Keratinocyte (primary cell): ENCODE measurements at regions not wholly inside any gene's neighbourhood (a gene's known extent, or its start where the extent isn't known, plus 50 kb on each side); places are given as distances from the start of the nearest gene placed in this dataset.

Source experiments
- DNase-seq: peaks from one replicate; pipeline ENCODE4 v3.0.0-alpha.2; 2011; ENCODE audit warnings: low read depth, missing footprints, low spot score
- FAIRE-seq: peaks from 2 replicates; lab custom pipeline; 2011; peaks lifted over from hg19 to GRCh38; lab: Jason Lieb, UNC
- H2AFZ ChIP-seq: 2 replicates; pipeline ENCODE4 v1.6.0; 2012; ENCODE audit warnings: low read length, control low read depth, inconsistent platforms; ENCODE audit not compliant: control insufficient read depth
- H3K27ac ChIP-seq: 2 replicates; pipeline ENCODE4 v1.5.1; 2011; ENCODE audit warnings: low read length; ENCODE audit not compliant: control insufficient read depth, insufficient read depth
- H3K27me3 ChIP-seq: 3 replicates; pipeline ENCODE4 v1.6.0; 2011; ENCODE audit warnings: low read length; ENCODE audit not compliant: control insufficient read depth, insufficient read depth; ENCODE audit errors: extremely low read depth
- H3K36me3 ChIP-seq, 2 experiments: 2 replicates in 1 of 2; 3 replicates in 1 of 2; pipeline ENCODE4 v1.5.1; 2011; ENCODE audit warnings: low read length in 2 of 2, mild to moderate bottlenecking in 1 of 2; ENCODE audit not compliant: control insufficient read depth in 2 of 2, insufficient read depth in 2 of 2; ENCODE audit errors: extremely low read depth in 1 of 2
- H3K4me1 ChIP-seq: 3 replicates; pipeline ENCODE4 v1.5.1; 2011; ENCODE audit warnings: low read length; ENCODE audit not compliant: control insufficient read depth, insufficient read depth; ENCODE audit errors: extremely low read depth
- H3K4me2 ChIP-seq: 3 replicates; pipeline ENCODE4 v1.6.0; 2011; ENCODE audit warnings: low read depth, low read length; ENCODE audit not compliant: control insufficient read depth, insufficient read depth; ENCODE audit errors: extremely low read depth
- H3K4me3 ChIP-seq, 3 experiments: fragments of 200-600 bp in 1 of 3; sonication (generic) in 1 of 3; 2 replicates in 2 of 3; 3 replicates in 1 of 3; pipeline ENCODE4 v1.5.1; 2011 to 2016; ENCODE audit warnings: low read length in 3 of 3, mild to moderate bottlenecking in 3 of 3, control low read depth in 2 of 3, inconsistent platforms in 1 of 3, low read depth in 1 of 3, mixed read lengths in 1 of 3, mixed run types in 1 of 3, moderate library complexity in 1 of 3; ENCODE audit not compliant: control insufficient read depth in 2 of 3, insufficient read depth in 2 of 3; ENCODE audit errors: extremely low read depth in 1 of 3
- H3K79me2 ChIP-seq: 2 replicates; pipeline ENCODE4 v1.6.0; 2012; ENCODE audit warnings: low read length; ENCODE audit not compliant: control insufficient read depth, insufficient read depth
- H3K9ac ChIP-seq: 3 replicates; pipeline ENCODE4 v1.6.0; 2011; ENCODE audit warnings: low read length; ENCODE audit not compliant: control insufficient read depth, insufficient read depth; ENCODE audit errors: extremely low read depth
- H3K9me1 ChIP-seq: 3 replicates; pipeline ENCODE4 v1.6.0; 2011; ENCODE audit warnings: low read length; ENCODE audit not compliant: control insufficient read depth, insufficient read depth; ENCODE audit errors: extremely low read depth
- H3K9me3 ChIP-seq: 2 replicates; pipeline ENCODE4 v1.5.1; 2012; ENCODE audit warnings: low read depth, low read length; ENCODE audit not compliant: control insufficient read depth
- H4K20me1 ChIP-seq: 3 replicates; pipeline ENCODE4 v1.6.0; 2011; ENCODE audit warnings: low read length; ENCODE audit not compliant: control insufficient read depth, insufficient read depth; ENCODE audit errors: extremely low read depth
- CTCF ChIP-seq, 3 experiments: IDR thresholded peaks in 1 of 3; conservative IDR thresholded peaks in 1 of 3; optimal IDR thresholded peaks in 1 of 3; 2 replicates in 2 of 3; 3 replicates in 1 of 3; pipeline versions ENCODE3 to v1.5.1; 2011; ENCODE audit warnings: low read length in 3 of 3, mild to moderate bottlenecking in 3 of 3, moderate library complexity in 2 of 3, control low read depth in 1 of 3, inconsistent platforms in 1 of 3; ENCODE audit not compliant: insufficient read depth in 2 of 3; ENCODE audit errors: extremely low read depth in 1 of 3
- EZH2 ChIP-seq: IDR thresholded peaks from one replicate; pipeline ENCODE4 v1.6.1; 2012; ENCODE audit warnings: inconsistent platforms, mild to moderate bottlenecking, low read length, moderate library complexity
- dilution Hi-C: fragments of 300-500 bp; cut with MboI; formaldehyde crosslinking; loops from one replicate; pipeline ENCODE4 v1.7.0; 2020; ENCODE audit warnings: low sequenced_read_pairs; ENCODE audit not compliant: extremely low pct_ligation_motif_present

GRCh38 chr10:3396116-3396515 lies 223.5 kb upstream of the PITRM1 start:
- Histone ChIP-seq H3K4me2 (no peak overlapping the region), H3K4me3 (no peak overlapping the region), H3K9me3 (no peaks in the 10 kb centered on the region), H3K4me1 (no peaks in the 10 kb centered on the region), H2AFZ (no peak overlapping the region), H3K79me2 (no peaks in the 10 kb centered on the region), H4K20me1 (no peaks in the 10 kb centered on the region), H3K27me3 (no peaks in the 10 kb centered on the region), H3K9ac (no peak overlapping the region), H3K9me1 (no peaks in the 10 kb centered on the region), H3K27ac (no peak overlapping the region), H3K36me3 (no peaks in the 10 kb centered on the region)
- FAIRE-seq (no peak), DNase-seq (no peak)
- dilution Hi-C loops: no loop called here
- TF ChIP-seq CTCF (optimal IDR thresholded peaks at IDR 0.05 in 1 of 3, IDR thresholded peaks at IDR 0.05 in 1 of 3, conservative IDR thresholded peaks at IDR 0.05 in 1 of 3; ENCODE audit: extremely low read depth in 1 of 3, insufficient read depth in 2 of 3, low read length in 3 of 3) (no peak), EZH2 (no peak)

- Histone ChIP-seq H3K27ac (no peak overlapping the region), H3K36me3 (no peaks in the 10 kb centered on the region), H3K9me3 (no peaks in the 10 kb centered on the region), H2AFZ (no peak overlapping the region), H3K4me2 (no peak overlapping the region), H3K4me1 (no peaks in the 10 kb centered on the region), H3K4me3 (no peak overlapping the region), H3K79me2 (no peaks in the 10 kb centered on the region), H3K9me1 (no peaks in the 10 kb centered on the region), H4K20me1 (no peaks in the 10 kb centered on the region), H3K27me3 (no peaks in the 10 kb centered on the region), H3K9ac (no peak overlapping the region)
- DNase-seq (no peak), FAIRE-seq (no peak)
- dilution Hi-C loops: no loop called here
- TF ChIP-seq EZH2 (no peak), CTCF (optimal IDR thresholded peaks at IDR 0.05 in 1 of 3, IDR thresholded peaks at IDR 0.05 in 1 of 3, conservative IDR thresholded peaks at IDR 0.05 in 1 of 3; ENCODE audit: extremely low read depth in 1 of 3, insufficient read depth in 2 of 3, low read length in 3 of 3) (no peak)
Measured at GRCh38 chr10:3395458-3395861, 222.9 kb upstream of the PITRM1 start.
